ENCODE measurements at regions not wholly inside any gene's neighbourhood (a gene's known extent, or its start where the extent isn't known, plus 50 kb on each side); places are given as distances from the start of the nearest gene placed in this dataset.

DNA sequence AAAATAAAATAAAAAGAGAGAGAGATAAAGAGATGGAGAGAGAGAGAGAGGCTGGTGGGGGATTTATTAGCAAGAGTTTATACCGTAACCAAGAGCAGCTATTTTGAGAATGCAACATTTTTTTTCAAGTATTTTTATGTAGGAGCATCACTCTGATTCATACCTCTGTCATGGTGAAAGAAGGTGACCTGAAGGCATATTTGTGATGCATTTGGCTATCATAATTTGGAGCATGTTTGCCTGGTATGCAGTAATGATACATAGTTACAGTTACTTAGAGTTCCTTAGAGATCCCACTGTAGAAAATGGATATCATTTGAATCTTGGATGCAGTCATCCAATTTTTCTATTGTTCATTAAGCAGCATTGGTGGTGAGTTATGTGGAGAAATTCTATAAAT, 1472.4 kb downstream of the SI start:
- DNase-seq, result no peak
- Histone ChIP-seq H3K4me1 (ENCODE audit: low read depth) (no peaks in the 10 kb centered on the region), H3K9me3 (no peaks in the 10 kb centered on the region), H3K36me3 (ENCODE audit: low read depth) (no peaks in the 10 kb centered on the region), H3K4me3 (no peak overlapping the region)
- intact Hi-C loops (cut with DNase I, micrococcal nuclease), result no loop called here
- no peak for ATAC-seq
- TF ChIP-seq, protein P1, sequence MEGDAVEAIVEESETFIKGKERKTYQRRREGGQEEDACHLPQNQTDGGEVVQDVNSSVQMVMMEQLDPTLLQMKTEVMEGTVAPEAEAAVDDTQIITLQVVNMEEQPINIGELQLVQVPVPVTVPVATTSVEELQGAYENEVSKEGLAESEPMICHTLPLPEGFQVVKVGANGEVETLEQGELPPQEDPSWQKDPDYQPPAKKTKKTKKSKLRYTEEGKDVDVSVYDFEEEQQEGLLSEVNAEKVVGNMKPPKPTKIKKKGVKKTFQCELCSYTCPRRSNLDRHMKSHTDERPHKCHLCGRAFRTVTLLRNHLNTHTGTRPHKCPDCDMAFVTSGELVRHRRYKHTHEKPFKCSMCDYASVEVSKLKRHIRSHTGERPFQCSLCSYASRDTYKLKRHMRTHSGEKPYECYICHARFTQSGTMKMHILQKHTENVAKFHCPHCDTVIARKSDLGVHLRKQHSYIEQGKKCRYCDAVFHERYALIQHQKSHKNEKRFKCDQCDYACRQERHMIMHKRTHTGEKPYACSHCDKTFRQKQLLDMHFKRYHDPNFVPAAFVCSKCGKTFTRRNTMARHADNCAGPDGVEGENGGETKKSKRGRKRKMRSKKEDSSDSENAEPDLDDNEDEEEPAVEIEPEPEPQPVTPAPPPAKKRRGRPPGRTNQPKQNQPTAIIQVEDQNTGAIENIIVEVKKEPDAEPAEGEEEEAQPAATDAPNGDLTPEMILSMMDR (IDR thresholded peaks at IDR 0.05), result no peak

DNA sequence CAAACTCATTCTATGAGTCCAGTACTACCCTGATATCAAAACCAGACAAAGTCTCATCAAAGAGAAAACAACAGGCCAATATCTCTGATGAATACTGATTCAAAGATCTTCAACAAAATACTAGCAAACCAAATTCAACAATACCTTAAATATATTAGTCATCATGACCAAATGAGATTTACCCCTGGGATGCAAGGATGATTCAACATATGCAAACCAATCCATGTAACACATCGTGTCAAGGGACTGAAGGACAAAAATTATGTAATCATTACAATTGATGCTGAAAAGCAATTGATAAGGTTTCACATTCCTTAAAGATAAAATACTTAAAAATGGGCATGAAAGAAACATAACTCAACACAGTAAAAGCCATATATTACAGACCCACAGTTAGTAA, 1476.9 kb downstream of the SI start:
- Histone ChIP-seq H3K9me3 (peaks cover 4% of the 10 kb centered on the region), H3K4me3 (no peak overlapping the region), H3K4me1 (ENCODE audit: low read depth) (no peaks in the 10 kb centered on the region), H3K36me3 (ENCODE audit: low read depth) (no peaks in the 10 kb centered on the region)
- TF ChIP-seq, protein P1 (IDR thresholded peaks at IDR 0.05), result no peak
- DNase-seq, result no peak
- intact Hi-C loops (cut with DNase I, micrococcal nuclease), result no loop called here
- no peak for ATAC-seq

DNA sequence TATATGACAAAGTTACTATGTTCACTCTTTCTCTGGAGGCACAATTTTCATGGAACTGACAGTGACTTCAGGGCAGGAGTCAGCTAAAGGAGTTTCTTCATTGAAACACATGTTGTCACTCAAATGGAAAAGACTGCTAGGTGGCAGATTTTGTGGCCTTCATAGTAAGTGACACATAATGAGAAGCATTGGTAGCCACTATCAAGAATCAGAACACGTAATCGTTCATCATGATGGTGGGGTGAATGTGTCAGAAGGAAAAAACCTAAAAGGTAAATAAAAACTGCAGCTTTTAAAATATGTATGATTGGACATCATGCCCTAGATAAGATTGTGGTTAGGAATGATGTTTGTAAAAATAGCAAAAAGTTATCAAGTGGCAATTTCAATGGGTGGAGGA, 1491.0 kb downstream of the SI start:
- H3K36me3 ChIP-seq (ENCODE audit: low read depth), result no peaks in the 10 kb centered on the region
- intact Hi-C loops (cut with DNase I, micrococcal nuclease), result no loop called here
- DNase-seq (no peak), ATAC-seq (no peak)
- TF ChIP-seq, protein P1 (IDR thresholded peaks at IDR 0.05), result no peak
- peaks cover 13% of the 10 kb centered on the region for H3K9me3 ChIP-seq
- H3K4me3 ChIP-seq, result no peak overlapping the region
- H3K4me1 ChIP-seq (ENCODE audit: low read depth), result no peaks in the 10 kb centered on the region

DNA sequence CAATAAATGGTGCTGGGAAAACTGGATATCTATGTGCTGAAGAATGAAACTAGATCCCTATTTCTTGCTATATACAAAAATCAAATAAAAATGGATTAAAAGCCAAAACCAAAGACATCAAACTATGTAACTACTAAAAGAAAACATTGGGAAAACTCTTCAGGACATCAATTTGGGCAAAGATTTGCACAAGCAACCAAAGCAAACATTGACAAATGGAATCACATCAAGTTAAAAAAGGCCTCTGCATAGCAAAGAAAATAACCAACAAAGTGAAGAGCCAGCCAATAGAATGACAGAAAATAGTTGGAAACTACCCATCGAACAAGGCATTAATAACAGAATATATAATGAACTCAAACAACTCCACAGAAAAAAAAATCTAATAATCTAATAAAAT, 1495.3 kb downstream of the SI start:
- no peak for DNase-seq
- Histone ChIP-seq H3K4me3 (no peak overlapping the region), H3K9me3 (peaks cover 13% of the 10 kb centered on the region), H3K36me3 (ENCODE audit: low read depth) (no peaks in the 10 kb centered on the region), H3K4me1 (ENCODE audit: low read depth) (no peaks in the 10 kb centered on the region)
- intact Hi-C loops (cut with DNase I, micrococcal nuclease), result no loop called here
- TF ChIP-seq, protein P1 (IDR thresholded peaks at IDR 0.05), result no peak
- no peak for ATAC-seq

DNA sequence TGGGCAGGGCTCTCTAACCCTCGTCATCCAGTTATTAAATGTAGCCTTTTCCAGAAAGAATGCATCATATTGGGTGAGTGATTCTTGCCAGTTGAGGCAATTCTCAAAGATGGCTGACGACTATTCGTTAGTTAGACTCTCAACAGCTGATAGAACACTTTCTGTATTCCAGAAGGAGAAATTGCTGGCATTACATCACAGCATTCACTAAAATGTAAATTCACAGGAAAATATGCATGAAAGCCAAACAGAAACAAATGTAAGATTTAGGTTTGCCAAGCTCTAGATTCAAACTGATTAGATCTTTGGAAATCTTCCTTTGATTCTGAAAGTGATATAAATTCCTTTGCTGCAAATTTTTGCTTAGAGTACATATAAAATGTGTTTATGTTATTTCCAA, 1501.0 kb downstream of the SI start:
- Histone ChIP-seq H3K4me3 (no peak overlapping the region), H3K4me1 (ENCODE audit: low read depth) (no peaks in the 10 kb centered on the region), H3K36me3 (ENCODE audit: low read depth) (no peaks in the 10 kb centered on the region), H3K9me3 (peaks cover 6% of the 10 kb centered on the region)
- intact Hi-C loops (cut with DNase I, micrococcal nuclease), result no loop called here
- ATAC-seq, result no peak
- TF ChIP-seq, protein P1 (IDR thresholded peaks at IDR 0.05), result no peak
- DNase-seq, result no peak

DNA sequence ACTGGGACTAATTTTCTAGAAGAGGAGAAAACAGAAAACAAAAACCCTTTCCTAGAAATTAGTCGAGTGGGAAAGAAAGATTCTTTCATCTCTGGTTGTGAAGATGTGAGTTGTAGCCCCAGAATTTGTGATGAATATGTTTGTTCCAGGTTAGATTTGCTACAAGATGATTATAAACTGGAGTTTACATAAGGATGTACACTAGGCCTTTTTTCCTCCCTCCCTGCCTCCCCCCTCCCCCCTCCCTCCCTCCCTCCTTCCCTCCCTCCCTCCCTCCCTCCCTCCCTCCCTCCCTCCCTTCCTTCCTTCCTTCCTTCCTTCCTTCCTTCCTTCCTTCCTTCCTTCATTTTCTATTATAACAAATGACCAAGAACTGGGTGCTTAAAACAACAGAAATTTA, 1502.0 kb downstream of the SI start:
- intact Hi-C loops (cut with DNase I, micrococcal nuclease), result no loop called here
- no peaks in the 10 kb centered on the region for H3K4me1 ChIP-seq (ENCODE audit: low read depth)
- no peaks in the 10 kb centered on the region for H3K36me3 ChIP-seq (ENCODE audit: low read depth)
- H3K9me3 ChIP-seq, result peaks cover 8% of the 10 kb centered on the region
- TF ChIP-seq, protein P1 (IDR thresholded peaks at IDR 0.05), result no peak
- no peak overlapping the region for H3K4me3 ChIP-seq
- ATAC-seq (no peak), DNase-seq (no peak)
